KMS-11 (cell line): ENCODE measurements at regions not wholly inside any gene's neighbourhood (a gene's known extent, or its start where the extent isn't known, plus 50 kb on each side); places are given as distances from the start of the nearest gene placed in this dataset.

Experiments used
- H2AFZ ChIP-seq: fragments of 200-600 bp; sonication (generic); 2 replicates; pipeline ENCODE4 v1.6.1; 2016; ENCODE audit warnings: antibody characterized with exemption, mixed run types, low read depth
- H3K27ac ChIP-seq: fragments of 200-600 bp; sonication (generic); 2 replicates; pipeline ENCODE4 v1.6.1; 2016; ENCODE audit warnings: mild to moderate bottlenecking, mixed run types
- H3K27me3 ChIP-seq: fragments of 200-600 bp; sonication (generic); 2 replicates; pipeline ENCODE4 v1.6.1; 2017; ENCODE audit warnings: mild to moderate bottlenecking, low read depth, mixed run types, moderate library complexity; ENCODE audit not compliant: insufficient read depth
- H3K36me3 ChIP-seq: fragments of 200-600 bp; sonication (generic); 2 replicates; pipeline ENCODE4 v1.6.1; 2017; ENCODE audit warnings: mild to moderate bottlenecking, mixed run types; ENCODE audit not compliant: insufficient read depth
- H3K4me1 ChIP-seq: fragments of 200-600 bp; sonication (generic); 2 replicates; pipeline ENCODE4 v1.6.1; 2016; ENCODE audit warnings: mild to moderate bottlenecking, low read depth, mixed run types; ENCODE audit not compliant: poor library complexity, severe bottlenecking
- H3K4me2 ChIP-seq: fragments of 200-600 bp; sonication (generic); 2 replicates; pipeline ENCODE4 v1.7.0; 2016; ENCODE audit warnings: mild to moderate bottlenecking, mixed run types
- H3K4me3 ChIP-seq: fragments of 200-600 bp; sonication (generic); IDR thresholded peaks from 2 replicates; pipeline ENCODE4 v1.6.1; 2017; ENCODE audit warnings: low read depth, low read length, mixed read lengths; ENCODE audit not compliant: insufficient read depth
- H3K79me2 ChIP-seq: fragments of 200-600 bp; sonication (generic); 2 replicates; pipeline ENCODE4 v1.6.1; 2016; ENCODE audit warnings: low read depth, mixed run types; ENCODE audit not compliant: insufficient read depth
- H3K9ac ChIP-seq: fragments of 200-600 bp; sonication (generic); 2 replicates; pipeline ENCODE4 v1.6.1; 2016; ENCODE audit warnings: mild to moderate bottlenecking, mixed run types
- H4K20me1 ChIP-seq: fragments of 200-600 bp; sonication (generic); 2 replicates; pipeline ENCODE4 v1.6.1; 2016; ENCODE audit warnings: mild to moderate bottlenecking, mixed run types; ENCODE audit not compliant: insufficient read depth
- CTCF ChIP-seq: fragments of 200-600 bp; sonication (generic); conservative IDR thresholded peaks from 2 replicates; pipeline ENCODE4 v1.6.1; 2017; ENCODE audit warnings: low read depth, mild to moderate bottlenecking, antibody characterized with exemption, low read length, moderate library complexity, mixed read lengths

- Histone ChIP-seq H2AFZ (no peak overlapping the region), H3K4me1 (no peaks in the 10 kb centered on the region), H4K20me1 (no peaks in the 10 kb centered on the region), H3K27me3 (no peaks in the 10 kb centered on the region), H3K9ac (no peak overlapping the region), H3K27ac (no peak overlapping the region), H3K79me2 (no peaks in the 10 kb centered on the region), H3K4me2 (no peak overlapping the region), H3K36me3 (no peaks in the 10 kb centered on the region), H3K4me3 (no peak overlapping the region)
- no peak for TF ChIP-seq CTCF
These were observed 306.9 kb upstream of the PTCHD4 start for GRCh38 chr6:48417927-48418326.

DNA sequence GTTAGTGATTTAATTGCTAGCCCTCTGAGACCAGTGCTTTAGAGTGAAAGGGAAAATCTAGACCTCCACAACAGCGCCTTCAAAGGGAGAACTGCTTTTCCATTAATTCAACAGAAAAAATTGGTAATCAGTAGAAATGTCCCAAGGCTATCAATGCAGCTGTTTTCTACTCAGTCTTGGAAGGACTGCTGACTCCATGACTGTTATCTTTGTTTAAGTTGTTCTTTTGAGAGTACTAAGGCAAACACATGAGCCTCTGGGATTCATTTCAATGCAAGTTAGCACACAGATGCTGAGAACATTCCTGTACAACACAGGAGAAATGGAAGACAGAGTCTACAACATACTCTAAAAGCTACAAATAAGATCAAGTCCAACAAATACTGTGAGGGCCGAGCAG, 301.7 kb upstream of the PTCHD4 start:
- Histone ChIP-seq H4K20me1 (no peaks in the 10 kb centered on the region), H3K9ac (no peak overlapping the region), H2AFZ (no peak overlapping the region), H3K4me3 (no peak overlapping the region), H3K79me2 (no peaks in the 10 kb centered on the region), H3K4me1 (no peaks in the 10 kb centered on the region), H3K4me2 (no peak overlapping the region), H3K27ac (no peak overlapping the region), H3K27me3 (no peaks in the 10 kb centered on the region), H3K36me3 (no peaks in the 10 kb centered on the region)
- TF ChIP-seq CTCF = no peak

- Histone ChIP-seq H4K20me1 (no peaks in the 10 kb centered on the region), H3K27ac (no peak overlapping the region), H3K4me3 (no peak overlapping the region), H3K4me2 (no peak overlapping the region), H3K36me3 (no peaks in the 10 kb centered on the region), H3K9ac (no peak overlapping the region), H2AFZ (no peak overlapping the region), H3K4me1 (no peaks in the 10 kb centered on the region), H3K27me3 (no peaks in the 10 kb centered on the region), H3K79me2 (no peaks in the 10 kb centered on the region)
- TF ChIP-seq CTCF = no peak
These were observed 293.9 kb upstream of the PTCHD4 start for GRCh38 chr6:48404927-48405326.

DNA sequence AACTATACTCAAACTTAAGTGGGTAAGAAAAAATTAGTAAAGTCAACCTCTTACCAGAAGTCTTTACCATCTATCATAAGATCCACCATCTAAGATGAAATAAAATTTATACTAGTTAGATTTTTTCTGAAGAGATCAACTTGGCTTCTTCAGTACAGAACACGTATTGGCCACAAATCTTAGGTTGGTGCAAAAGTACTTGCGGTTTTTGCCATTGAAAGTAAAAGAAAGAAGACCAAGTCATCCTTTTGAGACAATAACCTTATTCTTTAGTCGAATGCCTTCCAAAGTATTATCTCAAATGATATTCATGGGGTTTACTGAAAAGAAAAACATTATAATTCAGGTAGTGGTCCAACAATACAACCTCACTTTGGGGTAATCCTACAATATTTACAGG, 292.6 kb upstream of the PTCHD4 start:
- Histone ChIP-seq H3K9ac (no peak overlapping the region), H3K4me1 (no peaks in the 10 kb centered on the region), H3K27me3 (no peaks in the 10 kb centered on the region), H3K4me3 (no peak overlapping the region), H4K20me1 (no peaks in the 10 kb centered on the region), H3K4me2 (no peak overlapping the region), H3K79me2 (no peaks in the 10 kb centered on the region), H3K36me3 (no peaks in the 10 kb centered on the region), H3K27ac (no peak overlapping the region), H2AFZ (no peak overlapping the region)
- TF ChIP-seq CTCF = no peak

DNA sequence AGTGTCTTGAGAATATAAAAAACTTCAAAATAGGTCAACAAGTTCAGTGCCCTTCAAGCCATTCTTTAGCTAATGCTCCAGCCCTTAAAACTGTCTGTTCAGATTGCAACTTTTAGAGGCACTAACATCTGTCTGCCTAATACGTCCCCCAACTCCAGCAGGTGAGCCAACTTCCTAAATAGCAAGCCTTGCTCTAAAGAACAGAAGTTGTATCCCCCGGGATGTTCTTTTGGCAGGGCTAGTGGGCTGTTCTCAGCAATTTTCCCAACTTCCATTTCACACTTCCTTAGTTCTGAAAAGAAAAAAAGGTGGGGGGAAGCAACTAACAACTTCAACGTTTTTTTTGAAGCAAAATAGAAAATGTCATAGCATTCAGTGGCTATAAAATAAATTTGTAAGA, 290.0 kb upstream of the PTCHD4 start:
- no peaks in the 10 kb centered on the region for H3K27me3 ChIP-seq
- H3K36me3 ChIP-seq = no peaks in the 10 kb centered on the region
- no peaks in the 10 kb centered on the region for H3K79me2 ChIP-seq
- H3K4me2 ChIP-seq = no peak overlapping the region
- H3K4me3 ChIP-seq = no peak overlapping the region
- H2AFZ ChIP-seq = no peak overlapping the region
- no peaks in the 10 kb centered on the region for H3K4me1 ChIP-seq
- H3K27ac ChIP-seq = no peak overlapping the region
- H3K9ac ChIP-seq = no peak overlapping the region
- H4K20me1 ChIP-seq = no peaks in the 10 kb centered on the region
- no peak for TF ChIP-seq CTCF
